D721Med (cell line): ENCODE measurements at regions not wholly inside any gene's neighbourhood (a gene's known extent, or its start where the extent isn't known, plus 50 kb on each side); places are given as distances from the start of the nearest gene placed in this dataset.
"Not testable (repeated sequence)": the region's sequence is repeated elsewhere in the genome, so short reads cannot be mapped to it uniquely, and the experiment has no call there.

ENCODE experiments used
- DNase-seq: peaks from one replicate; pipeline ENCODE4 v3.0.0; 2011; ENCODE audit warnings: low spot score; ENCODE audit not compliant: insufficient read length
- FAIRE-seq: peaks from 2 replicates; lab custom pipeline; 2011; peaks lifted over from hg19 to GRCh38; lab: Jason Lieb, UNC
- TF ChIP-seq, protein P1 (sequence below): IDR thresholded peaks from 2 replicates; pipeline ENCODE4 v1.5.1; 2012; ENCODE audit warnings: mild to moderate bottlenecking, control low read depth; ENCODE audit not compliant: insufficient read depth; ENCODE audit errors: missing control alignments

DNA sequence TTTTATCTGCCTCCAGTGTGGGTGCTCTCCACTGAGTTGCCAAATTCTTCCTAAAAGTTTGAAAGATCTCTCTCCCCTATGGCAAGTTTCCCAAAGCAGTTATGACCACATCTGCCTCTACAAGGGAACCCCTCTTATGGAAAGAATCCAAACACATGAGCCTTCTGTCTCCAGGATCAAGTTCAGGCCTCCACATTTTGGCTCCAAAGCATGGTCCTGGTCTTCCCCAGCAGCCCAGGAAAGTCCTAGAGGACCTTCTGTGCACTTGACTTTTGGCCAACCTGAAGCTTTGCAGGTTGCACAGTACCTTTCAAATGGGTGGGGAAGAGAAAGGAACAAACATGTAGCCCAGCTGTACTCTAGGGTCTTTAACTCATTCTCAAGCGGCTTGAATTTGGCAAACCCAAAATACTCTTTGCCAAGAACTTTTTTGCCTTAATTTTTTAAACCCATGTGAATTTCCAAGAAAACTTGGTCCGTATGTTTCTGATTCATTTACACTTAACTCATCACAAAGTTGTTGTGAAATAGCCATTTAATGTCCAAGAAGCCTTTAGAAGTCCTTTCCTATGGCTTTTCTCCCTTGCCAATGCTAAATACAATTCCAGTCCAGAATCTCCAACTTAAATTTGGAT, 240.1 kb upstream of the TBX18 start:
- no peak for FAIRE-seq
- TF ChIP-seq, protein P1, sequence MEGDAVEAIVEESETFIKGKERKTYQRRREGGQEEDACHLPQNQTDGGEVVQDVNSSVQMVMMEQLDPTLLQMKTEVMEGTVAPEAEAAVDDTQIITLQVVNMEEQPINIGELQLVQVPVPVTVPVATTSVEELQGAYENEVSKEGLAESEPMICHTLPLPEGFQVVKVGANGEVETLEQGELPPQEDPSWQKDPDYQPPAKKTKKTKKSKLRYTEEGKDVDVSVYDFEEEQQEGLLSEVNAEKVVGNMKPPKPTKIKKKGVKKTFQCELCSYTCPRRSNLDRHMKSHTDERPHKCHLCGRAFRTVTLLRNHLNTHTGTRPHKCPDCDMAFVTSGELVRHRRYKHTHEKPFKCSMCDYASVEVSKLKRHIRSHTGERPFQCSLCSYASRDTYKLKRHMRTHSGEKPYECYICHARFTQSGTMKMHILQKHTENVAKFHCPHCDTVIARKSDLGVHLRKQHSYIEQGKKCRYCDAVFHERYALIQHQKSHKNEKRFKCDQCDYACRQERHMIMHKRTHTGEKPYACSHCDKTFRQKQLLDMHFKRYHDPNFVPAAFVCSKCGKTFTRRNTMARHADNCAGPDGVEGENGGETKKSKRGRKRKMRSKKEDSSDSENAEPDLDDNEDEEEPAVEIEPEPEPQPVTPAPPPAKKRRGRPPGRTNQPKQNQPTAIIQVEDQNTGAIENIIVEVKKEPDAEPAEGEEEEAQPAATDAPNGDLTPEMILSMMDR, result no peak
- DNase-seq, result no peak

DNA sequence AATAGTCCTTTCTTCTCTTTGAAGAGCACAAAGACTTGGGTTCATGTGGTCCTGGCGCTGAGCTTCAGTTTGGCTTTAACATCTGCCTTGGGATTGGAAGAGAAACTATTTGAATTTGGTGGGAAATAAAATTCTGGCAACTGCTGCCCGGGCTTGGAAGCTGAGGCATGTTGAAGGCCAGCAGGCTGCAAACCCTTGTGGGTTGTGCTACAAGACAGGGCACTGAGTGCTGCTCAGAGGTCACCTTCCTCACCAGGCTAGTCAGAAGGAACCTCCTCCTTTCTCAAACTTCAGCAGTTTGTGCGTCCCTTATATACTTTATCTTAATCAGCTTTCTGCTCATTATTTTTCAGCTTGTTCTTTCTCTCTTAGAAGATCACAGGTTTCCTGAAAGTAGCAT, 238.4 kb upstream of the TBX18 start:
- TF ChIP-seq, protein P1, result no peak
- DNase-seq (no peak), FAIRE-seq (no peak)

DNA sequence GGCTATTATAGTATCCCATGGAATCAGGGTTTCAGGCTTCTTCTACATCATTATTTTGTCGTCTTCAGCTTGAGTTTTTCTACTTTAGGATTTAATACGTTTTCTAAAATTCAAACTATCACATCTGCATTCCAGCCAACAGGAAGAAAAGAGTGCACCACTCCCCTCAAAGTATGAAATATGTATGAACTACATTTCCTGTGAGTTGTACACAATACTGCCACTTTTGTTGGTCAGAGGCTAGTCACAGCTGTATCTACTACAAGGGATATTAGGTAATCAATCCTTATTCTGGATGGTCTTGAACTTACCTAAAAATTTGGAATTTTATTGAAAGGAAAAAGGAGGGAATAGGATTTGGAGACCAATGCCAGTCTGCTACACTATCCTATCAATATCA, 235.6 kb upstream of the TBX18 start:
- TF ChIP-seq, protein P1, result no peak
- FAIRE-seq, result no peak
- DNase-seq, result no peak

DNA sequence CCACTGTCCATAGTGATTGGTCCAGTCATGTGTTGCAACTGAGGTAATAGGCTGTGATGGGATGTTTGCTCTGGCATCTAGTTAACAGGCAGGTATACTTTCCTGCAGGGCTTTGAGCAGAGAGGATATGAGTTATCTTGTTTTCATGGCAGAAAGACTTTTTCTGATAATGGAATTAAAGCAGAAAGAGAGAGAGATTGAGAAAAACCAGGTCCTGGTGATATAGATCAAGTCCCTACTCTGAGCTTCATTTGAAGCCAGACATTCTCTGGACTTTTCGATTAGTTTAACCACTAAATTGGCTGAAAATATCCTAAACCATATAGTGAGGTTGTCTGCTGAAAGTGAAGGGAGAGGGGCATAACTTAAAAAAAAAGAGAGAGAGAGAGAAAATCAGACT, 233.8 kb upstream of the TBX18 start:
- no peak for DNase-seq
- TF ChIP-seq, protein P1, result no peak
- no peak for FAIRE-seq

DNA sequence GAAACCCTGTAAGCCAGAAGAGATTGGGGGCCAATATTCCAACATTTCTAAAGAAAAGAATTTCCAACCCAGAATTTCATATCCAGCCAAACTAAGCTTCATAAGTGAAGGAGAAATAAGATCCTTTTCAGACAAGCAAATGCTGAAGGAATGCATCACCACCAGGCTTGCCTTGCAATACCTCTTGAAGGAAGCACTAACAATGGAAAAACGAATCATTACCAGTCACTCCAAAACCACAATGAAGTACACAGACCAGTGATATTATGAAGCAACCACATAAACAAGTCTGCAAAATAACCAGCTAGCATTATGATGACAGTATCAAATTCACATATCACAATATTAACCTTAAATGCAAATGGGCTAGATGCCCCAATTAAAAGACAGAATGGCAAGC, 224.4 kb upstream of the TBX18 start:
- not testable (repeated sequence) for FAIRE-seq, DNase-seq

DNA sequence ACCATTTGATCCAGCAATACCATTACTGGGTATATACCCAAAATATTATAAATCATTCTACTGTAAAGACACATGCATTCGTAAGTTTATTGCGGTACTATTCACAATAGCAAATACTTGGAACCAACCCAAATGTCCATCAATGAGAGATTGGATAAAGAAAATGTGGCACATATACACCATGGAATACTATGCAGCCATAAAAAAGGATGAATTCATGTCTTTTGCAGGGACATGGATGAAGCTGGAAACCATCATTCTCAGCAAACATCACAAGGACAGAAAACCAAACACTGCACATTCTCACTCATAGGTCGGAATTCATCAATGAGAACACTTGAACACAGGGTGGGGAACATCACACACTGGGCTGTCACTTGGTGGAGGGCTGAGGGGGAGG, 221.1 kb upstream of the TBX18 start:
- not testable (repeated sequence) for FAIRE-seq

DNA sequence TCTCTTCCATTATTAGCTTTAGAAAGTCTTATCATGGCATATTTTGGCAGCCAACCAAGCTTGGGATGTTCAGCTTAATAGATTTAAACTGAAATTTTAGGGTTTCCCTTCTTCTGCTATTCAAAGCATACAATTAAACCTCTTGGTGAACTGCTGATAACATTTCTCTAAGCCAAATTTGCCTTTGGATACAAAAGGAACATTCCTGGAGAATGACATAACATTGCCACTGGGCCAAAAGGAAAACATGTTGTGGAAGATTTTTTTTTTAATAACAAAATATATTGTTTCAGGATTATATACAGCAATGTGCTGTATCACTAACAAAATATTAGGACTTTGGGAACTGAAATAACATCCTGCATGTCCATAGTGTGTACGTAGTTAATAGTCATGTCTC, 215.1 kb upstream of the TBX18 start:
- DNase-seq (no peak), FAIRE-seq (no peak)
- TF ChIP-seq, protein P1, result no peak

More for the DNA sequence above, 221.1 kb upstream of the TBX18 start:
- not testable (repeated sequence) for DNase-seq

DNA sequence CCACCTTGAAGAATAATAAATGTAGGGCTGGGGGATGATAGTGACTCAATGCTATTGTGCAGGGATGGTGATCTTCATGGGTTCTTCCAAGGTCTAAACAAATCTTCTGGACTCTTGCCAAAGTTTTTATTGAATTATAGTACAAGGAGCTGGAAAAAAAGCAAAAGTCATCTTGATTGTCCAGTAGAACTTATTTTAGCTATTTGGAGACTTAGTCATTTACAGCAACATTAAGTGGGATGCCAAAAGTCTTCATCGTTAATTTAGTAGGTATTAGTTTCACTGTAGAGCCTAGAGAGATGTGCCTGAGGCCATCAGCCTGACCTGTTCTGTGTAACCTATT, 212.9 kb upstream of the TBX18 start:
- DNase-seq (no peak), FAIRE-seq (no peak)
- TF ChIP-seq, protein P1, result no peak
